ENCODE measurements at regions not wholly inside any gene's neighbourhood (a gene's known extent, or its start where the extent isn't known, plus 50 kb on each side); places are given as distances from the start of the nearest gene placed in this dataset.

GRCh38 chr12:125343649-125344048 lies 278.4 kb downstream of the AACS start:
- FAIRE-seq, result no peak
- Histone ChIP-seq H3K27ac (ENCODE audit: control insufficient read depth, insufficient read depth) (no peak overlapping the region), H3K4me1 (ENCODE audit: control insufficient read depth, insufficient read depth, low read length) (no peaks in the 10 kb centered on the region), H2AFZ (ENCODE audit: control insufficient read depth, low read depth, low read length) (no peak overlapping the region), H3K27me3 (replicated peaks in 1 of 2; ENCODE audit: control insufficient read depth in 2 of 2, insufficient read depth in 2 of 2, low read length in 1 of 2) (no peaks in the 10 kb centered on the region; a peak in 1 of 4 replicates), H3K79me2 (ENCODE audit: control insufficient read depth, insufficient read depth, low read length) (no peaks in the 10 kb centered on the region), H3K4me2 (ENCODE audit: control insufficient read depth, insufficient read depth) (no peak overlapping the region), H4K20me1 (ENCODE audit: control insufficient read depth, insufficient read depth) (no peaks in the 10 kb centered on the region), H3K9ac (ENCODE audit: control insufficient read depth, insufficient read depth, low read length) (no peak overlapping the region), H3K4me3 (no peak overlapping the region), H3K36me3 (ENCODE audit: control insufficient read depth in 2 of 2, insufficient read depth in 2 of 2, low read length in 1 of 2) (no peaks in the 10 kb centered on the region), H3K9me3 (replicated peaks; ENCODE audit: control insufficient read depth, insufficient read depth, low read length) (no peaks in the 10 kb centered on the region)
- DNase-seq (ENCODE audit: low read depth, low spot score), result no peak
- intact Hi-C loops (cut with micrococcal nuclease; ENCODE audit: unreplicated experiment), result no loop called here
- POLR2A ChIA-PET, result no interaction called here
- ATAC-seq, result no peak
- BruUV-seq (replicated peaks), result no TSS peak
- WGBS (ENCODE audit: insufficient coverage, insufficient replicate concordance, low lambda C conversion rate, missing lambda C conversion rate), result 19% methylated on average over 3 of the region's 3 CpGs
- CTCF ChIA-PET, result interaction anchor here (0.6 to 0.8 kb wide), 2 partner anchors 12 to 774 kb away, joined by 3 read pairs; no protein-coding TSS in a partner anchor
- TF ChIP-seq NFYA (IDR thresholded peaks at IDR 0.05; ENCODE audit: borderline replicate concordance, low read depth, low read length) (no peak), GATAD2B (conservative IDR thresholded peaks at IDR 0.05; ENCODE audit: low read depth) (no peak), IKZF2 (IDR thresholded peaks at IDR 0.05) (no peak), EZH2 (IDR thresholded peaks at IDR 0.05; ENCODE audit: borderline replicate concordance, control insufficient read depth, low read depth, low read length) (no peak), HDAC6 (IDR thresholded peaks at IDR 0.05; ENCODE audit: unreplicated experiment) (no peak), IRF4 (IDR thresholded peaks at IDR 0.05; ENCODE audit: low read depth, low read length) (no peak), CTCF (IDR thresholded peaks at IDR 0.05 in 2 of 3, conservative IDR thresholded peaks at IDR 0.05 in 1 of 3; ENCODE audit: control insufficient read depth in 2 of 3, extremely low read depth in 1 of 3, insufficient read depth in 1 of 3, low read depth in 3 of 3, low read length in 3 of 3) (no peak)
- RAD21 ChIA-PET (ENCODE audit: unreplicated experiment), result no interaction called here
- SMC1A ChIA-PET (ENCODE audit: uncharacterized antibody, unreplicated experiment), result no interaction called here
- in situ Hi-C loops (cut with MboI), result no loop called here
